ENCODE measurements at regions not wholly inside any gene's neighbourhood (a gene's known extent, or its start where the extent isn't known, plus 50 kb on each side); places are given as distances from the start of the nearest gene placed in this dataset.

DNA sequence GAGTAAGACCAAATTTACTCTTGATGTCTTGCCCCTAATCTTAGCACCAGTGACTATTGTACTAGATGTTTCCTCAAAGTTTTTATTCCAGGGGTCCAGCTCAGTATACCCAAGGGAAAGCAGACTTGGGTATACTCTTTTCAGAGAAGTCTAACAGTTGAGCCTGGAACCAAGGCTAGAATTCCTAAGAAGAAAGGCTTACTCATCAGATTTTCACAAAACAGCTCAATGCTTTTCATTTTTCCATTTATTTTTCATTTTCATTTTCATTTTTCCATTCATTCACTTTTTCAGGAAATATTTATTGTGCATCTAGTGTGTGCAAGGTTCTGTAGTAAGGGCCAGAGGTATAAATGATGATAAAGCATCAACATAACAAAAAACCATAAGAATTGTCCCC is 143.2 kb downstream of the PHLDA1 start:
- H3K27ac ChIP-seq: no peak overlapping the region
- TF ChIP-seq, protein P1, sequence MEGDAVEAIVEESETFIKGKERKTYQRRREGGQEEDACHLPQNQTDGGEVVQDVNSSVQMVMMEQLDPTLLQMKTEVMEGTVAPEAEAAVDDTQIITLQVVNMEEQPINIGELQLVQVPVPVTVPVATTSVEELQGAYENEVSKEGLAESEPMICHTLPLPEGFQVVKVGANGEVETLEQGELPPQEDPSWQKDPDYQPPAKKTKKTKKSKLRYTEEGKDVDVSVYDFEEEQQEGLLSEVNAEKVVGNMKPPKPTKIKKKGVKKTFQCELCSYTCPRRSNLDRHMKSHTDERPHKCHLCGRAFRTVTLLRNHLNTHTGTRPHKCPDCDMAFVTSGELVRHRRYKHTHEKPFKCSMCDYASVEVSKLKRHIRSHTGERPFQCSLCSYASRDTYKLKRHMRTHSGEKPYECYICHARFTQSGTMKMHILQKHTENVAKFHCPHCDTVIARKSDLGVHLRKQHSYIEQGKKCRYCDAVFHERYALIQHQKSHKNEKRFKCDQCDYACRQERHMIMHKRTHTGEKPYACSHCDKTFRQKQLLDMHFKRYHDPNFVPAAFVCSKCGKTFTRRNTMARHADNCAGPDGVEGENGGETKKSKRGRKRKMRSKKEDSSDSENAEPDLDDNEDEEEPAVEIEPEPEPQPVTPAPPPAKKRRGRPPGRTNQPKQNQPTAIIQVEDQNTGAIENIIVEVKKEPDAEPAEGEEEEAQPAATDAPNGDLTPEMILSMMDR (conservative IDR thresholded peaks at IDR 0.05): no peak

DNA sequence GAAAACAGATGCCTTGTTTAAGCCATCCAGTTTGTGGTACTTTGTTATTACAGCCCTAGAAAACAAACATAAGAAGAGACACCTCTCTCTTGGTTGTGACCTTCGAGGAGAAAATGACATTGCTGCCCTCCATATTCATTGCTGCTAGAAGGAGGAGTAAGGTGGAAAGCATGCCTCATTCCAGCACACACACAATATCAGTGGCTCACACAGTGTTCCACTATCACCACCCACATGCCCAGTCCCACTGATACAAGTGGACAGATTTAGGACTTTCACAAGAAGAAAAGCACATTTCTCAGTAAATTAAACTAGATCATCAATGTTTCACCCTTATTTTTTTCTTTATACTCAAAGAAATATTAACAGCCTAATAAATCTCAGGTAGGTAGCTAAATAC is 143.6 kb downstream of the PHLDA1 start:
- H3K27ac ChIP-seq: no peak overlapping the region
- TF ChIP-seq, protein P1 (conservative IDR thresholded peaks at IDR 0.05): no peak

DNA sequence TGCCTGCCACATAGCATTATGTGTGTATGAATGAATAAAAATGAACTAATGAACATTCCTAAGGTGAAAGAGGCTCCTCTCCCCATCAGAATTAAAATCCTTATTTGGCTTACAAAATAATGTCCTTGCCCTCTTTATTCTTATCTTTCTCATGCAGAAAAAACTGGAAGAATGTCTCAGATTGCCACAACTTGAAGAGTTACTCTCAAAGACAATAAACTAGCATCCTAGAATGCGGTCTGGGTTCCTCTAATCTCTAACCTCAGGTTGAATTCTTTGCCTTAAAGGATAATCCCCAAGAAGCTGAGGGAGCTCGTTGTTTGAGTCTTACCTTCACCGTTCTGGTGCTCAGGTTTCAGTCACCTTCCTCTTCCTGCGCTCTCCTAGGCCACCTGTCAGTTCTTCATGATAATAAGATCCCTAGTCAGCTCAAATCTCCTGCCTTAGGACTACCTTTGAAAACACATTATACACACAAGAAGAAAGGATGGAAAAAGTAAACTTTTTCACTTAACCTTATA is 147.1 kb downstream of the PHLDA1 start:
- no peak overlapping the region for H3K27ac ChIP-seq
- TF ChIP-seq, protein P1 (conservative IDR thresholded peaks at IDR 0.05): no peak

DNA sequence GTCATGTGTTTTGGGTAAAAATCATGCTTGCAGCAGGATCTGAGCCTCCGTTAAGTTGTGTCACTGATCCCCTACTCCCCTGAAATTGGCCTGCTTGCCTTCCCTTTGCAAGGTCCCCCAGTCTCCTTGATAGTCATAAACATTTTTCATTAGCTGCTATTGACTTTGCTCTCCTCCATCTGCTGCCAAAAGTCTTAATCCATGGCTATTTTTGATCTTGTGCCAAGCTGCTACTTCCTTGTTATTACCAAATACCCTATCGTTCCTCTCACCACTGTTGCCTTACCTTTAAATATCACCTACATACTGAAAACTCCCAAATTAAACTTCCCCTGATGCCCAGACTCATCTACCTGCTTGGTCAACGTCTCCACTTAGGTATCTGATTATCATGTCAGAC is 148.3 kb downstream of the PHLDA1 start:
- TF ChIP-seq, protein P1 (conservative IDR thresholded peaks at IDR 0.05): no peak
- 0 out of 2 replicates have a peak overlapping the region, but pooled peaks have one; percentile 7 for H3K27ac ChIP-seq

DNA sequence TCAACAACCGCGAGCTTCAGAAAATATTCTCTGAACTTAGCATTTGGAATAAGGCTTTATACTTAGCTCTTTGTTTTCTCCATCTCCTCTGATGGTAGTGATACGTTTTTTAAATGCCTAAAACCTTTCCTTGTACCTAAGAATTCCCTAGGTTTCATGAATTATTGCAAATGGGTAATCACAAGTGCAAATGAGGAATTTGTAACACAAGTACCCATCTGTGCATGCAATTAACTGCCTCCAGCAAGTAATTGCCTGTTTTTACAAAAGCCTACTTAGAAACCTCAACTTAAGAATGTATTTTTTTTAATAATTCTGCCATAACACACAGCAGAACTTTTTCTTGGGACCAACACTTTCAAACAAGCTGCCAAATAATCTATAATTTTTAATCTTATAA is 149.2 kb downstream of the PHLDA1 start:
- TF ChIP-seq, protein P1 (conservative IDR thresholded peaks at IDR 0.05): no peak
- no peak overlapping the region for H3K27ac ChIP-seq

DNA sequence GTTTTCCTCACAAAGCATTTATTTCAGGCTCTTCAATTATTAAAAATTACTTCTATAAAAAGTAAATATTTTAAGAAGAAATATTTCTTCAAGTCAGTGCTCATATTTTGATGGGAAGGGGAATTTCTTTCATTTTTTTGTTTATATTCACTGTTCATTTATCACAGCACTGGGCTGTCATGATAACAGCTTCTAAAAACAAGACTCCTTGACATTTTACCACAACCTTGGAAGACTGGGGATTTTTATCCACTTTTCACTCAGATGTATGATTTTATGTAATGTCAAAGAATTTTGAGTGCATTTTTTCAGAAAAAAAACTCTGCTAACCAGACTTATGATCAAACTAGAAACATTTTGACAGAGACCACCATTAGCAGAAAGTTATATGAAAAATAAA is 149.7 kb downstream of the PHLDA1 start:
- TF ChIP-seq, protein P1 (conservative IDR thresholded peaks at IDR 0.05): no peak

DNA sequence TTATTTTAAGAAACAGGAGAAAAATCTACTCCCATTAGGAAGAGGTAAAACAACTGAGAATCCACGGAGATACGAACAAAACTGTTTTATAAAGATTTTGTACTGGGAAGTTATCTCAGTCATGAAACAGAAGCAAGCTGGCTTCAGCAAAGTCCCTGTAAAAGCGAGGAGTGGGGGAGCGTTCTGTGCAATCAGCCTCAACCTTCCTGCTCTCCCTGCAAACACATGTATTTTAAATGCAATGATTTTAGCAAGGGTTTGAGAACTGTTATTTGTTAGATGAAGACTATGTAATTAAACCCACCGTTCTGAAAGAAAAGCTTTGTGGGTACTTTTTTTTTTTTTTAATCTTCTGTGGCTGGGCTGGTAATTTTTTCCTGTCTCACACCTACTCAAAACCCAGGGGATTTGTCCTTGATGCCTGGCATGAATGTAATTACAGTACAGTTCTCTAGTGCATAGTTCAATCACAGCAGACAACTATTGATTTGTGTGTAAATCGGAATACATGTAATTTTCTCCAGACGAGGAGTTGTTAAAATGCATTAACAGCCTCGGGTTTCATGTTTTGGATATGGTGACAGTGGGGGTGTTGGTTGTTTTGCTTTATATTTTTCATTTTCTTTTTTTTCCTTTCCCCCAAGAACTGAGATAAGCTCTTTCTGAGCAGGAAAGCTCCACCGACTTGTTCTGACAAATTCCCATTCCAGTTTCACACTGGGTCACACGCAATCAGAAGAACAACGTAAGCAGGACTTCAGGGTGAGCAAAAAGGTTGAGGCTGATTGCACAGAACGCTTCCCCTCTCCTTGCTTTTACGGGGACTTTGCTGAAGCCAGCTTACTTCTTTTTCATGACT is 153.6 kb downstream of the PHLDA1 start:
- TF ChIP-seq, protein P1 (conservative IDR thresholded peaks at IDR 0.05): no peak
- H3K27ac ChIP-seq: no peak overlapping the region

More for the DNA sequence above, 149.7 kb downstream of the PHLDA1 start:
- no peak overlapping the region for H3K27ac ChIP-seq
